HEK293 (cell line): ENCODE measurements at regions not wholly inside any gene's neighbourhood (a gene's known extent, or its start where the extent isn't known, plus 50 kb on each side); places are given as distances from the start of the nearest gene placed in this dataset.

Experiments used
- CTCF ChIA-PET: fragments of 350-600 bp; formaldehyde crosslinking; extraction: SDS; loops from one replicate; lab custom pipeline; 2021; ENCODE audit warnings: antibody characterized with exemption; lab: Yijun Ruan, JAX
- POLR2A ChIA-PET: fragments of 300-600 bp; formaldehyde crosslinking; extraction: SDS; loops from one replicate; lab custom pipeline; 2020; ENCODE audit warnings: antibody characterized with exemption, inconsistent platforms; lab: Yijun Ruan, JAX
- H3K27ac ChIP-seq: fragments of 200-500 bp; sonication (Bioruptor generic); 2 replicates; pipeline ENCODE4 v1.5.1; 2014; ENCODE audit warnings: low read depth, low read length, control low read depth, inconsistent platforms; ENCODE audit errors: extremely low read depth
- H3K36me3 ChIP-seq, 2 experiments: fragments of 200-500 bp in 1 of 2; sonication (Bioruptor generic) in 1 of 2; 1 replicate in 1 of 2; 2 replicates in 1 of 2; pipeline ENCODE4 v1.5.1; 2014 to 2017; ENCODE audit warnings: inconsistent platforms in 2 of 2, low read length in 2 of 2; ENCODE audit not compliant: control insufficient read depth in 2 of 2, insufficient read depth in 1 of 2
- H3K4me1 ChIP-seq: fragments of 200-500 bp; sonication (Bioruptor generic); 2 replicates; pipeline ENCODE4 v1.5.1; 2014; ENCODE audit warnings: mild to moderate bottlenecking, low read length, inconsistent platforms; ENCODE audit not compliant: control insufficient read depth, insufficient read depth
- H3K4me3 ChIP-seq: 2 replicates; pipeline ENCODE4 v1.5.1; 2011; ENCODE audit warnings: low read depth, mild to moderate bottlenecking, control low read depth, low read length, moderate library complexity
- H3K9me3 ChIP-seq: fragments of 200-500 bp; sonication (Bioruptor generic); 2 replicates; pipeline ENCODE4 v1.5.1; 2014; ENCODE audit warnings: low read depth, low read length, inconsistent platforms; ENCODE audit not compliant: control insufficient read depth, insufficient read depth
- GLI4 ChIP-seq: fragments of 450-650 bp; formaldehyde crosslinking; IDR thresholded peaks from 2 replicates; pipeline ENCODE4 v1.5.1; 2016; ENCODE audit warnings: missing biosample characterization, missing genetic modification characterization
- HIC1 ChIP-seq: fragments of 450-650 bp; formaldehyde crosslinking; IDR thresholded peaks from 2 replicates; pipeline ENCODE4 v1.5.1; 2016; ENCODE audit warnings: missing biosample characterization, missing genetic modification characterization
- MZF1 ChIP-seq: fragments of 450-650 bp; formaldehyde crosslinking; IDR thresholded peaks from 2 replicates; pipeline ENCODE4 v1.5.1; 2017; ENCODE audit warnings: missing biosample characterization, missing genetic modification characterization, borderline replicate concordance
- RBAK ChIP-seq: fragments of 450-650 bp; formaldehyde crosslinking; IDR thresholded peaks from 2 replicates; pipeline ENCODE4 v1.5.1; 2016; ENCODE audit warnings: missing biosample characterization, missing genetic modification characterization
- REPIN1 ChIP-seq: fragments of 450-650 bp; formaldehyde crosslinking; IDR thresholded peaks from 2 replicates; pipeline ENCODE4 v1.5.1; 2017; ENCODE audit warnings: missing biosample characterization, missing genetic modification characterization, low read depth
- SALL2 ChIP-seq: fragments of 450-650 bp; formaldehyde crosslinking; IDR thresholded peaks from 2 replicates; pipeline ENCODE4 v1.5.0; 2017; ENCODE audit warnings: missing biosample characterization, mild to moderate bottlenecking, missing genetic modification characterization, borderline replicate concordance
- SCRT2 ChIP-seq: fragments of 450-650 bp; formaldehyde crosslinking; IDR thresholded peaks from 2 replicates; pipeline ENCODE4 v1.5.1; 2016; ENCODE audit warnings: missing biosample characterization, missing genetic modification characterization
- ZBTB21 ChIP-seq: fragments of 450-650 bp; formaldehyde crosslinking; IDR thresholded peaks from 2 replicates; pipeline ENCODE4 v1.5.1; 2017; ENCODE audit warnings: missing biosample characterization, missing genetic modification characterization
- ZBTB7A ChIP-seq: fragments of 450-650 bp; formaldehyde crosslinking; IDR thresholded peaks from 2 replicates; pipeline ENCODE4 v1.5.1; 2016; ENCODE audit warnings: low read depth, missing biosample characterization, missing genetic modification characterization
- ZNF140 ChIP-seq: fragments of 450-650 bp; formaldehyde crosslinking; IDR thresholded peaks from 2 replicates; pipeline ENCODE4 v1.5.1; 2016; ENCODE audit warnings: missing biosample characterization, missing genetic modification characterization
- ZNF175 ChIP-seq: fragments of 450-650 bp; formaldehyde crosslinking; IDR thresholded peaks from 2 replicates; pipeline ENCODE4 v1.5.1; 2016; ENCODE audit warnings: missing biosample characterization, missing genetic modification characterization
- ZNF223 ChIP-seq: fragments of 450-650 bp; formaldehyde crosslinking; IDR thresholded peaks from 2 replicates; pipeline ENCODE4 v1.5.1; 2016; ENCODE audit warnings: missing biosample characterization, missing genetic modification characterization
- ZNF274 ChIP-seq, 2 experiments: fragments of 200-500 bp in 1 of 2; fragments of 450-650 bp in 1 of 2; sonication (Bioruptor generic) in 1 of 2; formaldehyde crosslinking in 1 of 2; IDR thresholded peaks; 2 replicates each; pipeline versions ENCODE4 v1.5.1 to v1.6.1; 2014 to 2016; ENCODE audit warnings: borderline replicate concordance in 1 of 2, inconsistent platforms in 1 of 2, low read length in 1 of 2, missing biosample characterization in 1 of 2, missing genetic modification characterization in 1 of 2
- ZNF280C ChIP-seq: fragments of 450-650 bp; formaldehyde crosslinking; IDR thresholded peaks from 2 replicates; pipeline ENCODE4 v1.5.1; 2016; ENCODE audit warnings: missing biosample characterization, missing genetic modification characterization
- ZNF324 ChIP-seq: fragments of 450-650 bp; formaldehyde crosslinking; IDR thresholded peaks from 2 replicates; pipeline ENCODE4 v1.5.1; 2016; ENCODE audit warnings: missing biosample characterization, missing genetic modification characterization
- ZNF37A ChIP-seq: fragments of 450-650 bp; IDR thresholded peaks from 2 replicates; pipeline ENCODE4 v1.5.1; 2018; ENCODE audit warnings: missing biosample characterization, missing genetic modification characterization
- ZNF501 ChIP-seq: fragments of 450-650 bp; formaldehyde crosslinking; IDR thresholded peaks from 2 replicates; pipeline ENCODE4 v1.5.1; 2016; ENCODE audit warnings: missing biosample characterization, missing genetic modification characterization
- ZNF510 ChIP-seq: fragments of 450-650 bp; formaldehyde crosslinking; IDR thresholded peaks from 2 replicates; pipeline ENCODE4 v1.5.1; 2018; ENCODE audit warnings: mild to moderate bottlenecking, missing genetic modification characterization, missing biosample characterization; ENCODE audit not compliant: insufficient replicate concordance
- ZNF544 ChIP-seq: fragments of 450-650 bp; formaldehyde crosslinking; IDR thresholded peaks from 2 replicates; pipeline ENCODE4 v1.5.0; 2017; ENCODE audit warnings: missing biosample characterization, missing genetic modification characterization
- ZNF549 ChIP-seq: fragments of 450-650 bp; IDR thresholded peaks from 2 replicates; pipeline ENCODE4 v1.5.1; 2018; ENCODE audit warnings: missing biosample characterization, missing genetic modification characterization, mild to moderate bottlenecking, inconsistent platforms, moderate library complexity
- ZNF596 ChIP-seq: fragments of 450-650 bp; IDR thresholded peaks from 2 replicates; pipeline ENCODE4 v1.5.0; 2018; ENCODE audit warnings: missing biosample characterization, mild to moderate bottlenecking, missing genetic modification characterization, moderate library complexity
- ZNF624 ChIP-seq: fragments of 450-650 bp; formaldehyde crosslinking; IDR thresholded peaks from 2 replicates; pipeline ENCODE4 v1.5.1; 2017; ENCODE audit warnings: missing biosample characterization, missing genetic modification characterization
- ZNF629 ChIP-seq: fragments of 450-650 bp; formaldehyde crosslinking; IDR thresholded peaks from 2 replicates; pipeline ENCODE4 v1.5.1; 2017; ENCODE audit warnings: missing biosample characterization, missing genetic modification characterization
- ZNF658 ChIP-seq: fragments of 450-650 bp; formaldehyde crosslinking; IDR thresholded peaks from 2 replicates; pipeline ENCODE4; 2016; ENCODE audit warnings: missing biosample characterization, missing genetic modification characterization
- ZNF660 ChIP-seq: fragments of 450-650 bp; IDR thresholded peaks from 2 replicates; pipeline ENCODE4 v1.5.1; 2018; ENCODE audit warnings: missing biosample characterization, mild to moderate bottlenecking, missing genetic modification characterization
- ZNF670 ChIP-seq: fragments of 450-650 bp; formaldehyde crosslinking; IDR thresholded peaks from 2 replicates; pipeline ENCODE4 v1.5.1; 2016; ENCODE audit warnings: missing biosample characterization, missing genetic modification characterization, low read depth
- ZNF747 ChIP-seq: fragments of 450-650 bp; formaldehyde crosslinking; IDR thresholded peaks from 2 replicates; pipeline ENCODE4 v1.5.1; 2016; ENCODE audit warnings: missing biosample characterization, missing genetic modification characterization
- ZNF776 ChIP-seq: fragments of 450-650 bp; formaldehyde crosslinking; IDR thresholded peaks from 2 replicates; pipeline ENCODE4 v1.5.0; 2017; ENCODE audit warnings: missing biosample characterization, missing genetic modification characterization, borderline replicate concordance
- ZNF777 ChIP-seq: fragments of 450-650 bp; formaldehyde crosslinking; IDR thresholded peaks from 2 replicates; pipeline ENCODE4 v1.5.1; 2017; ENCODE audit warnings: missing biosample characterization, missing genetic modification characterization, borderline replicate concordance
- ZNF785 ChIP-seq: fragments of 450-650 bp; formaldehyde crosslinking; IDR thresholded peaks from 2 replicates; pipeline ENCODE4 v1.5.1; 2016; ENCODE audit warnings: missing biosample characterization, missing genetic modification characterization
- TF ChIP-seq, protein P1 (sequence below): fragments of 450-650 bp; formaldehyde crosslinking; IDR thresholded peaks from 2 replicates; pipeline ENCODE4 v1.5.1; 2016; ENCODE audit warnings: missing biosample characterization, missing genetic modification characterization, low read depth
- TF ChIP-seq, protein P2 (sequence below): fragments of 450-650 bp; formaldehyde crosslinking; IDR thresholded peaks from 2 replicates; pipeline ENCODE4 v1.5.1; 2016; ENCODE audit warnings: missing biosample characterization, missing genetic modification characterization

DNA sequence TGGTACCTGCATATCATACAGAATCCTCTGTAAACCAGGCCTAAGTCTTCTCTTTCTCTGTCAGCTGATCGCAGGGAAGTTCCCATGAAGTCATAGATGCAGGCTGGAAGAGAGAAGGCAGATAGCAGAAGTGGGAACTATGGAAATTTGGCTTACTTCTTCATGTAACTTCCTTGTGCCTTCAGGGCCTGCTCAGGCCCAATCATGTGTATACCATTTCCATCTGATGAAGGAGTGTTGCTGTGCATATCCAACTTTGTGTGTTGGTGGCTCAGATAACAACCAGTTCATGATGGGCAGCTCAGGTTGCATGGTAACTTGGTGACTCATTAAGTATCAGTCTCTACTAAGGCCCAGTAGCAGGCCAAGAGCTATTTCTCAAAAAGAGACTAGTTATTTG lies 53.1 kb upstream of the CEP295 start:
- Histone ChIP-seq H3K36me3 (no peaks in the 10 kb centered on the region), H3K4me3 (no peak overlapping the region), H3K4me1 (no peaks in the 10 kb centered on the region), H3K27ac (no peak overlapping the region)
- POLR2A ChIA-PET: no interaction called here
- CTCF ChIA-PET: no interaction called here
- TF ChIP-seq, protein P1, sequence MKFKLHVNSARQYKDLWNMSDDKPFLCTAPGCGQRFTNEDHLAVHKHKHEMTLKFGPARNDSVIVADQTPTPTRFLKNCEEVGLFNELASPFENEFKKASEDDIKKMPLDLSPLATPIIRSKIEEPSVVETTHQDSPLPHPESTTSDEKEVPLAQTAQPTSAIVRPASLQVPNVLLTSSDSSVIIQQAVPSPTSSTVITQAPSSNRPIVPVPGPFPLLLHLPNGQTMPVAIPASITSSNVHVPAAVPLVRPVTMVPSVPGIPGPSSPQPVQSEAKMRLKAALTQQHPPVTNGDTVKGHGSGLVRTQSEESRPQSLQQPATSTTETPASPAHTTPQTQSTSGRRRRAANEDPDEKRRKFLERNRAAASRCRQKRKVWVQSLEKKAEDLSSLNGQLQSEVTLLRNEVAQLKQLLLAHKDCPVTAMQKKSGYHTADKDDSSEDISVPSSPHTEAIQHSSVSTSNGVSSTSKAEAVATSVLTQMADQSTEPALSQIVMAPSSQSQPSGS (tag by site-specific recombination): no peak
- TF ChIP-seq ZBTB21 (tag by site-specific recombination): no peak
- no peak for TF ChIP-seq ZNF549 (tag by site-specific recombination)
- no peak for TF ChIP-seq ZNF777 (tag by site-specific recombination)
- no peak for TF ChIP-seq ZNF658
- no peak for TF ChIP-seq ZNF280C (tag by site-specific recombination)
- no peak for TF ChIP-seq ZNF747 (tag by site-specific recombination)
- no peak for TF ChIP-seq GLI4 (tag by site-specific recombination)
- no peak for TF ChIP-seq ZNF274 (IDR thresholded peaks at IDR 0.05; ENCODE audit: low read length)
- TF ChIP-seq ZNF274 (tag by site-specific recombination; IDR thresholded peaks at IDR 0.05; ENCODE audit: borderline replicate concordance): no peak
- no peak for TF ChIP-seq ZNF501 (tag by site-specific recombination)
- TF ChIP-seq ZNF223 (tag by site-specific recombination): no peak
- no peak for TF ChIP-seq SALL2 (tag by site-specific recombination)
- no peak for TF ChIP-seq SCRT2 (tag by site-specific recombination)
- TF ChIP-seq ZNF660 (tag by site-specific recombination): no peak
- TF ChIP-seq, protein P2, sequence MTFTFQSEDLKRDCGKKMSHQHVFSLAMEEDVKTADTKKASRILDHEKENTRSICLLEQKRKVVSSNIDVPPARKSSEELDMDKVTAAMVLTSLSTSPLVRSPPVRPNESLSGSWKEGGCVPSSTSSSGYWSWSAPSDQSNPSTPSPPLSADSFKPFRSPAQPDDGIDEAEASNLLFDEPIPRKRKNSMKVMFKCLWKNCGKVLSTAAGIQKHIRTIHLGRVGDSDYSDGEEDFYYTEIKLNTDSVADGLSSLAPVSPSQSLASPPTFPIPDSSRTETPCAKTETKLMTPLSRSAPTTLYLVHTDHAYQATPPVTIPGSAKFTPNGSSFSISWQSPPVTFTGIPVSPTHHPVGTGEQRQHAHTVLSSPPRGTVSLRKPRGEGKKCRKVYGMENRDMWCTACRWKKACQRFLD (tag by site-specific recombination): no peak
- TF ChIP-seq REPIN1: no peak
- TF ChIP-seq ZNF175: no peak
- no peak for TF ChIP-seq MZF1
- no peak for TF ChIP-seq ZNF140
- no peak for TF ChIP-seq ZNF624 (tag by site-specific recombination)
- TF ChIP-seq, all 188 proteins: peak for 0
- no peaks in the 10 kb centered on the region for H3K9me3 ChIP-seq

- CTCF ChIA-PET: no interaction called here
Observed at GRCh38 chr11:93606721-93607120, 54.8 kb upstream of the CEP295 start.

More at GRCh38 chr11:93606721-93607120, 54.8 kb upstream of the CEP295 start:
- H3K27ac ChIP-seq: no peak overlapping the region
- no peak overlapping the region for H3K4me3 ChIP-seq
- POLR2A ChIA-PET: no interaction called here
- no peaks in the 10 kb centered on the region for H3K36me3 ChIP-seq
- no peaks in the 10 kb centered on the region for H3K4me1 ChIP-seq
- no peaks in the 10 kb centered on the region for H3K9me3 ChIP-seq
- TF ChIP-seq ZBTB7A (tag by site-specific recombination): no peak
- TF ChIP-seq ZNF785: no peak
- TF ChIP-seq ZNF596: no peak
- no peak for TF ChIP-seq RBAK
- no peak for TF ChIP-seq ZNF324 (tag by site-specific recombination)
- TF ChIP-seq ZNF510 (tag by site-specific recombination): no peak
- no peak for TF ChIP-seq ZNF37A (tag by site-specific recombination)
- no peak for TF ChIP-seq ZNF629
- no peak for TF ChIP-seq ZNF776
- TF ChIP-seq ZNF660 (tag by site-specific recombination): no peak
- no peak for TF ChIP-seq HIC1 (tag by site-specific recombination)
- no peak for TF ChIP-seq ZNF544 (tag by site-specific recombination)
- no peak for TF ChIP-seq ZNF670
